Gastrocnemius medialis (tissue), 4 donors: ENCODE measurements at regions not wholly inside any gene's neighbourhood (a gene's known extent, or its start where the extent isn't known, plus 50 kb on each side); places are given as distances from the start of the nearest gene placed in this dataset.
"Not testable (repeated sequence)": the region's sequence is repeated elsewhere in the genome, so short reads cannot be mapped to it uniquely, and the experiment has no call there.

Source experiments
- POLR2A ChIP-seq, 2 donors: fragments of 450-650 bp; IDR thresholded peaks; one replicate each; pipeline ENCODE4 v1.6.1; 2017; ENCODE audit warnings: antibody characterized with exemption in 2 of 2, mild to moderate bottlenecking in 2 of 2, moderate library complexity in 2 of 2
- TF ChIP-seq, protein P1 (sequence below), 5 experiments: fragments of 450-650 bp in 3 of 5; fragments of 200-600 bp in 2 of 5; sonication (generic) in 2 of 5; IDR thresholded peaks in 4 of 5; conservative IDR thresholded peaks in 1 of 5; 1 replicate in 4 of 5; 2 replicates in 1 of 5; pipeline ENCODE4 v1.5.1; 2016 to 2019; ENCODE audit warnings: antibody characterized with exemption in 5 of 5, mild to moderate bottlenecking in 3 of 5, moderate library complexity in 3 of 5

DNA sequence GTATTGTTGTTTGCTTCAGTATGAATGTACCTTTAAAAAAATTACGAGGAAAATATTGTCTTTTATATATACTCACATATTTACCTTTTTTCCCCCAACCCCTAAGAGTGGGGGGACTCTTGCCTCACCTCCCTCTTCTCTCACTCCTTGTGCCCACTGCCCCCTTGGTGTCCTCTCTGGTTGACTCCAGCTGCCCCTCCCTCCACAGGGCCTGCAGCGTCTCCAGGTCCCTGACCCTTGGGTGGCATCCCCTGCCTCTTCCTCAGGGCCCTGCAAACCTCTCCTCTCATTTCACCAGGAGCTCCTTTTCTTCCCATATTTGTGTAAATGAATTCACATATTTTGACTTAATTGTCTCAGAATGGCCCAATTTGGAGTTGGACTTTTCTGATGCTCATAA is 184.3 kb upstream of the GOLGA6L22 start:
- not testable (repeated sequence) for TF ChIP-seq POLR2A (IDR thresholded peaks at IDR 0.05)
- TF ChIP-seq, protein P1, sequence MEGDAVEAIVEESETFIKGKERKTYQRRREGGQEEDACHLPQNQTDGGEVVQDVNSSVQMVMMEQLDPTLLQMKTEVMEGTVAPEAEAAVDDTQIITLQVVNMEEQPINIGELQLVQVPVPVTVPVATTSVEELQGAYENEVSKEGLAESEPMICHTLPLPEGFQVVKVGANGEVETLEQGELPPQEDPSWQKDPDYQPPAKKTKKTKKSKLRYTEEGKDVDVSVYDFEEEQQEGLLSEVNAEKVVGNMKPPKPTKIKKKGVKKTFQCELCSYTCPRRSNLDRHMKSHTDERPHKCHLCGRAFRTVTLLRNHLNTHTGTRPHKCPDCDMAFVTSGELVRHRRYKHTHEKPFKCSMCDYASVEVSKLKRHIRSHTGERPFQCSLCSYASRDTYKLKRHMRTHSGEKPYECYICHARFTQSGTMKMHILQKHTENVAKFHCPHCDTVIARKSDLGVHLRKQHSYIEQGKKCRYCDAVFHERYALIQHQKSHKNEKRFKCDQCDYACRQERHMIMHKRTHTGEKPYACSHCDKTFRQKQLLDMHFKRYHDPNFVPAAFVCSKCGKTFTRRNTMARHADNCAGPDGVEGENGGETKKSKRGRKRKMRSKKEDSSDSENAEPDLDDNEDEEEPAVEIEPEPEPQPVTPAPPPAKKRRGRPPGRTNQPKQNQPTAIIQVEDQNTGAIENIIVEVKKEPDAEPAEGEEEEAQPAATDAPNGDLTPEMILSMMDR (IDR thresholded peaks at IDR 0.05 in 4 of 5, conservative IDR thresholded peaks at IDR 0.05 in 1 of 5), result not testable (repeated sequence)
